Glomerular visceral epithelial cell (primary cell): ENCODE measurements at regions not wholly inside any gene's neighbourhood (a gene's known extent, or its start where the extent isn't known, plus 50 kb on each side); places are given as distances from the start of the nearest gene placed in this dataset.

ENCODE experiments used
- DNase-seq: peaks from one replicate; pipeline ENCODE4 v3.0.0-alpha.2; 2016; ENCODE audit errors: extremely low spot score

GRCh38 chr13:22495819-22496218 is 685.0 kb upstream of the SGCG start:
- no peak for DNase-seq

- no peak for DNase-seq
These were observed 683.8 kb upstream of the SGCG start for GRCh38 chr13:22496803-22497508.

GRCh38 chr13:22497991-22498780 is 682.6 kb upstream of the SGCG start:
- DNase-seq, result no peak

- no peak for DNase-seq
These were observed 680.9 kb upstream of the SGCG start for GRCh38 chr13:22499919-22500318.

GRCh38 chr13:22505489-22505888 is 675.3 kb upstream of the SGCG start:
- DNase-seq, result no peak

GRCh38 chr13:22506096-22506691 is 674.6 kb upstream of the SGCG start:
- DNase-seq, result no peak

GRCh38 chr13:22517544-22517943 is 663.2 kb upstream of the SGCG start:
- no peak for DNase-seq

- DNase-seq, result no peak
These were observed 643.9 kb upstream of the SGCG start for GRCh38 chr13:22536851-22537250.

- no peak for DNase-seq
These were observed 642.4 kb upstream of the SGCG start for GRCh38 chr13:22538400-22538799.

GRCh38 chr13:22549126-22549525 is 631.7 kb upstream of the SGCG start:
- no peak for DNase-seq

- no peak for DNase-seq
These were observed 619.2 kb upstream of the SGCG start for GRCh38 chr13:22561581-22561980.

GRCh38 chr13:22562116-22562515 is 618.7 kb upstream of the SGCG start:
- no peak for DNase-seq

GRCh38 chr13:22563272-22563671 is 617.5 kb upstream of the SGCG start:
- DNase-seq, result no peak

GRCh38 chr13:22569811-22570210 is 611.0 kb upstream of the SGCG start:
- no peak for DNase-seq

GRCh38 chr13:22589880-22590279 is 590.9 kb upstream of the SGCG start:
- no peak for DNase-seq

GRCh38 chr13:22592515-22592914 is 588.3 kb upstream of the SGCG start:
- DNase-seq, result no peak

- DNase-seq, result no peak
These were observed 586.7 kb upstream of the SGCG start for GRCh38 chr13:22594041-22594440.

- DNase-seq, result no peak
These were observed 584.5 kb upstream of the SGCG start for GRCh38 chr13:22596171-22596863.

GRCh38 chr13:22599156-22599555 is 581.6 kb upstream of the SGCG start:
- DNase-seq, result no peak

GRCh38 chr13:22618002-22618401 is 562.8 kb upstream of the SGCG start:
- no peak for DNase-seq

- no peak for DNase-seq
These were observed 555.1 kb upstream of the SGCG start for GRCh38 chr13:22625691-22626090.

- no peak for DNase-seq
These were observed 551.4 kb upstream of the SGCG start for GRCh38 chr13:22629374-22629773.
